ENCODE measurements at regions not wholly inside any gene's neighbourhood (a gene's known extent, or its start where the extent isn't known, plus 50 kb on each side); places are given as distances from the start of the nearest gene placed in this dataset.

- DNase-seq = peak in 2 of 3 donors; percentile 19 to 24
- Histone ChIP-seq H3K9me3 (ENCODE audit: control insufficient read depth in 4 of 4, insufficient read depth in 3 of 4, low read length in 3 of 4) (no peaks in the 10 kb centered on the region), H3K27ac (ENCODE audit: low read depth in 1 of 2, low read length in 1 of 2) (no peak overlapping the region), H3K36me3 (ENCODE audit: control insufficient read depth in 4 of 4, insufficient read depth in 4 of 4, low read length in 4 of 4) (no peaks in the 10 kb centered on the region), H3K4me3 (no peak overlapping the region), H3K27me3 (ENCODE audit: control insufficient read depth in 3 of 3, insufficient read depth in 3 of 3, low read length in 2 of 3) (no peaks in the 10 kb centered on the region), H3K9ac (ENCODE audit: insufficient read depth in 1 of 2, low read length in 2 of 2) (no peak overlapping the region), H3K4me1 (ENCODE audit: control insufficient read depth in 5 of 5, insufficient read depth in 5 of 5, low read length in 5 of 5) (no peaks in the 10 kb centered on the region)
- TF ChIP-seq, protein P1, sequence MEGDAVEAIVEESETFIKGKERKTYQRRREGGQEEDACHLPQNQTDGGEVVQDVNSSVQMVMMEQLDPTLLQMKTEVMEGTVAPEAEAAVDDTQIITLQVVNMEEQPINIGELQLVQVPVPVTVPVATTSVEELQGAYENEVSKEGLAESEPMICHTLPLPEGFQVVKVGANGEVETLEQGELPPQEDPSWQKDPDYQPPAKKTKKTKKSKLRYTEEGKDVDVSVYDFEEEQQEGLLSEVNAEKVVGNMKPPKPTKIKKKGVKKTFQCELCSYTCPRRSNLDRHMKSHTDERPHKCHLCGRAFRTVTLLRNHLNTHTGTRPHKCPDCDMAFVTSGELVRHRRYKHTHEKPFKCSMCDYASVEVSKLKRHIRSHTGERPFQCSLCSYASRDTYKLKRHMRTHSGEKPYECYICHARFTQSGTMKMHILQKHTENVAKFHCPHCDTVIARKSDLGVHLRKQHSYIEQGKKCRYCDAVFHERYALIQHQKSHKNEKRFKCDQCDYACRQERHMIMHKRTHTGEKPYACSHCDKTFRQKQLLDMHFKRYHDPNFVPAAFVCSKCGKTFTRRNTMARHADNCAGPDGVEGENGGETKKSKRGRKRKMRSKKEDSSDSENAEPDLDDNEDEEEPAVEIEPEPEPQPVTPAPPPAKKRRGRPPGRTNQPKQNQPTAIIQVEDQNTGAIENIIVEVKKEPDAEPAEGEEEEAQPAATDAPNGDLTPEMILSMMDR (IDR thresholded peaks at IDR 0.05; ENCODE audit: control extremely low read depth, extremely low read depth) = no peak
- ATAC-seq (ENCODE audit: insufficient read depth, low FRiP score) = no peak
- WGBS, 2 donors = 37 to 47% methylated on average over 12 of the region's 12 CpGs
Measured at GRCh38 chr1:187396929-187397796, 568.4 kb downstream of the PLA2G4A start.

GRCh38 chr1:187408212-187409004 lies 579.7 kb downstream of the PLA2G4A start:
- Histone ChIP-seq H3K4me3 (no peak overlapping the region), H3K4me1 (ENCODE audit: control insufficient read depth in 5 of 5, insufficient read depth in 5 of 5, low read length in 5 of 5) (no peaks in the 10 kb centered on the region), H3K9me3 (ENCODE audit: control insufficient read depth in 4 of 4, insufficient read depth in 3 of 4, low read length in 3 of 4) (peaks cover 0 to 4% (median 0%) of the 10 kb centered on the region in 4 donors), H3K27ac (ENCODE audit: low read depth in 1 of 2, low read length in 1 of 2) (no peak overlapping the region), H3K9ac (ENCODE audit: insufficient read depth in 1 of 2, low read length in 2 of 2) (no peak overlapping the region), H3K36me3 (ENCODE audit: control insufficient read depth in 4 of 4, insufficient read depth in 4 of 4, low read length in 4 of 4) (no peaks in the 10 kb centered on the region), H3K27me3 (ENCODE audit: control insufficient read depth in 3 of 3, insufficient read depth in 3 of 3, low read length in 2 of 3) (no peaks in the 10 kb centered on the region)
- TF ChIP-seq, protein P1 (IDR thresholded peaks at IDR 0.05; ENCODE audit: control extremely low read depth, extremely low read depth) = no peak
- no peak for ATAC-seq (ENCODE audit: insufficient read depth, low FRiP score)
- WGBS, 2 donors = 65 to 77% methylated on average over 4 of the region's 4 CpGs
- no peak for DNase-seq

- H3K4me1 ChIP-seq (ENCODE audit: control insufficient read depth in 5 of 5, insufficient read depth in 5 of 5, low read length in 5 of 5) = no peaks in the 10 kb centered on the region
- H3K27ac ChIP-seq (ENCODE audit: low read depth in 1 of 2, low read length in 1 of 2) = no peak overlapping the region
- peak in 1 of 3 donors; percentile 23 for DNase-seq
- peaks cover 0 to 4% (median 0%) of the 10 kb centered on the region in 4 donors for H3K9me3 ChIP-seq (ENCODE audit: control insufficient read depth in 4 of 4, insufficient read depth in 3 of 4, low read length in 3 of 4)
- 38 to 65% methylated on average over 2 of the region's 2 CpGs for WGBS, 2 donors
- H3K9ac ChIP-seq (ENCODE audit: insufficient read depth in 1 of 2, low read length in 2 of 2) = no peak overlapping the region
- no peaks in the 10 kb centered on the region for H3K36me3 ChIP-seq (ENCODE audit: control insufficient read depth in 4 of 4, insufficient read depth in 4 of 4, low read length in 4 of 4)
- no peak overlapping the region for H3K4me3 ChIP-seq
- TF ChIP-seq, protein P1 (IDR thresholded peaks at IDR 0.05; ENCODE audit: control extremely low read depth, extremely low read depth) = no peak
- H3K27me3 ChIP-seq (ENCODE audit: control insufficient read depth in 3 of 3, insufficient read depth in 3 of 3, low read length in 2 of 3) = no peaks in the 10 kb centered on the region
- ATAC-seq (ENCODE audit: insufficient read depth, low FRiP score) = peak; percentile 16
Measured at GRCh38 chr1:187409341-187409740, 580.6 kb downstream of the PLA2G4A start.
